Right lobe of liver (tissue), 6 donors: ENCODE measurements at regions not wholly inside any gene's neighbourhood (a gene's known extent, or its start where the extent isn't known, plus 50 kb on each side); places are given as distances from the start of the nearest gene placed in this dataset.

Source experiments
- ATAC-seq, 4 donors: fragments of 200-7000 bp; cut with Tn5 transposase; one replicate each; pipeline ENCODE4 v1.9.1; 2020; ENCODE audit warnings: mild to moderate bottlenecking in 4 of 4, moderate library complexity in 4 of 4
- DNase-seq, 3 donors: peaks; one replicate each; pipeline ENCODE4 v3.0.0-alpha.2; 2020
- H3K27ac ChIP-seq, 3 donors: fragments of 200-600 bp; one replicate each; pipeline ENCODE4 v1.8.0; 2022
- H3K27me3 ChIP-seq, 2 donors: fragments of 200-600 bp; one replicate each; pipeline ENCODE4 v1.8.0; 2022
- H3K36me3 ChIP-seq, 4 donors: fragments of 200-600 bp; sonication (generic) in 1 of 4; one replicate each; pipeline versions ENCODE4 v1.5.1 to v1.8.0; 2017 to 2022; ENCODE audit warnings: control low read depth in 1 of 4
- H3K4me1 ChIP-seq, 4 donors: fragments of 200-600 bp; sonication (generic) in 1 of 4; one replicate each; pipeline versions ENCODE4 v1.5.1 to v1.8.0; 2017 to 2022; ENCODE audit warnings: control low read depth in 1 of 4
- H3K4me3 ChIP-seq, 3 donors: fragments of 200-600 bp; one replicate each; pipeline ENCODE4 v1.8.0; 2022
- H3K9me3 ChIP-seq, 4 donors: fragments of 200-600 bp; sonication (generic) in 1 of 4; one replicate each; pipeline versions ENCODE4 v1.5.1 to v1.8.0; 2017 to 2022; ENCODE audit warnings: control low read depth in 1 of 4
- CTCF ChIP-seq, 4 donors: fragments of 200-600 bp in 3 of 4; fragments of 450-650 bp in 1 of 4; IDR thresholded peaks; one replicate each; pipeline versions ENCODE4 v1.5.1 to v1.8.0; 2016 to 2022; ENCODE audit warnings: antibody characterized with exemption in 4 of 4, mild to moderate bottlenecking in 2 of 4
- POLR2A ChIP-seq: fragments of 450-650 bp; IDR thresholded peaks from one replicate; pipeline ENCODE4 v1.6.1; 2017; ENCODE audit warnings: antibody characterized with exemption, mild to moderate bottlenecking
- WGBS: methylation state at CpG from one replicate; pipeline ENCODE4 v1.1.6; 2018; ENCODE audit warnings: low coverage, low lambda C conversion rate; ENCODE audit not compliant: insufficient coverage; ENCODE audit errors: missing lambda C conversion rate; 5-methylcytosine and 5-hydroxymethylcytosine counted together
- intact Hi-C, 2 donors: fragments of 100-400 bp; cut with DNase I; formaldehyde crosslinking; loops; one replicate each; pipeline versions ENCODE4 v1.11.2 to v1.14.1; 2022
- donor health status: DM: no; HTN: yes; CAD: no.
- donor health status: DM: no; HTN: no; CAD: no.
- donor health status: DM: no; HTN: no; CAD: no.
- donor health status: DM: no; HTN: yes; CAD: no.
- donor health status: DM: no; HTN: yes; CAD: no.

GRCh38 chr4:23993373-23993772, 103.5 kb upstream of the PPARGC1A start:
- Histone ChIP-seq H3K9me3 (no peaks in the 10 kb centered on the region), H3K36me3 (no peaks in the 10 kb centered on the region), H3K27ac (no peak overlapping the region), H3K4me1 (peaks cover 0 to 6% (median 0%) of the 10 kb centered on the region in 4 donors), H3K27me3 (no peaks in the 10 kb centered on the region), H3K4me3 (no peak overlapping the region)
- WGBS, result 70% methylated on average over 1 of the region's 1 CpG
- ATAC-seq, result no peak
- no peak for DNase-seq
- intact Hi-C loops, result no loop called here
- TF ChIP-seq POLR2A (no peak), CTCF (IDR thresholded peaks at IDR 0.05) (no peak)

GRCh38 chr4:23991444-23991843, 101.6 kb upstream of the PPARGC1A start:
- WGBS, result no CpG with 5 or more reads among the region's 1 CpG
- Histone ChIP-seq H3K27me3 (no peaks in the 10 kb centered on the region), H3K4me3 (no peak overlapping the region), H3K27ac (no peak overlapping the region), H3K4me1 (peaks cover 0 to 6% (median 0%) of the 10 kb centered on the region in 4 donors), H3K9me3 (no peaks in the 10 kb centered on the region), H3K36me3 (no peaks in the 10 kb centered on the region)
- DNase-seq, result no peak
- TF ChIP-seq POLR2A, result no peak
- no peak for TF ChIP-seq CTCF (IDR thresholded peaks at IDR 0.05)
- no peak for ATAC-seq
- intact Hi-C loops, result no loop called here

- Histone ChIP-seq H3K4me3 (no peak overlapping the region), H3K36me3 (no peaks in the 10 kb centered on the region), H3K9me3 (no peaks in the 10 kb centered on the region), H3K27me3 (no peaks in the 10 kb centered on the region), H3K27ac (no peak overlapping the region), H3K4me1 (peaks cover 0 to 5% (median 0%) of the 10 kb centered on the region in 4 donors)
- ATAC-seq (no peak), DNase-seq (no peak)
- no peak for TF ChIP-seq POLR2A
- no peak for TF ChIP-seq CTCF (IDR thresholded peaks at IDR 0.05)
- intact Hi-C loops, result no loop called here
- 81% methylated on average over 5 of the region's 5 CpGs for WGBS
Measured at GRCh38 chr4:23986270-23986669, 96.4 kb upstream of the PPARGC1A start.

GRCh38 chr4:23981328-23981727, 91.5 kb upstream of the PPARGC1A start:
- Histone ChIP-seq H3K4me1 (no peaks in the 10 kb centered on the region), H3K27me3 (no peaks in the 10 kb centered on the region), H3K4me3 (no peak overlapping the region), H3K27ac (no peak overlapping the region), H3K9me3 (no peaks in the 10 kb centered on the region), H3K36me3 (no peaks in the 10 kb centered on the region)
- intact Hi-C loops, result no loop called here
- ATAC-seq (no peak), DNase-seq (no peak)
- WGBS, result 100% methylated on average over 1 of the region's 1 CpG
- no peak for TF ChIP-seq POLR2A
- TF ChIP-seq CTCF (IDR thresholded peaks at IDR 0.05), result no peak

- Histone ChIP-seq H3K27ac (no peak overlapping the region), H3K9me3 (no peaks in the 10 kb centered on the region), H3K27me3 (no peaks in the 10 kb centered on the region), H3K4me1 (no peaks in the 10 kb centered on the region), H3K36me3 (no peaks in the 10 kb centered on the region), H3K4me3 (no peak overlapping the region)
- DNase-seq (no peak), ATAC-seq (no peak)
- intact Hi-C loops, result no loop called here
- 57% methylated on average over 3 of the region's 5 CpGs for WGBS
- no peak for TF ChIP-seq CTCF (IDR thresholded peaks at IDR 0.05)
- TF ChIP-seq POLR2A, result no peak
Measured at GRCh38 chr4:23979534-23979933, 89.7 kb upstream of the PPARGC1A start.
